Left ventricle myocardium inferior (tissue), 1 donor: ENCODE measurements at regions not wholly inside any gene's neighbourhood (a gene's known extent, or its start where the extent isn't known, plus 50 kb on each side); places are given as distances from the start of the nearest gene placed in this dataset.

Experiments
- DNase-seq: peaks from one replicate; pipeline ENCODE4 v3.0.0-alpha.2; 2020
- H3K27ac ChIP-seq: fragments of 200-600 bp; replicated peaks from 2 replicates; pipeline ENCODE4 v1.8.0; 2021
- H3K27me3 ChIP-seq: fragments of 200-600 bp; 2 replicates; pipeline ENCODE4 v1.8.0; 2021; ENCODE audit warnings: low read depth
- H3K36me3 ChIP-seq: fragments of 200-600 bp; 2 replicates; pipeline ENCODE4 v1.8.0; 2021
- H3K4me1 ChIP-seq: fragments of 200-600 bp; 2 replicates; pipeline ENCODE4 v1.8.0; 2021
- H3K4me3 ChIP-seq: fragments of 200-600 bp; 2 replicates; pipeline ENCODE4 v1.8.0; 2021; ENCODE audit warnings: mild to moderate bottlenecking, moderate library complexity
- H3K9me3 ChIP-seq: fragments of 200-600 bp; replicated peaks from 2 replicates; pipeline ENCODE4 v1.8.0; 2021
- CTCF ChIP-seq: fragments of 200-600 bp; IDR thresholded peaks from 2 replicates; pipeline ENCODE4 v1.8.0; 2021; ENCODE audit warnings: antibody characterized with exemption, mild to moderate bottlenecking, borderline replicate concordance
- intact Hi-C: fragments of 100-400 bp; cut with micrococcal nuclease; formaldehyde crosslinking; loops from one replicate; pipeline ENCODE4 v1.11.0; 2022
- donor health status: DM: no; HTN: yes; CAD: no; lungs with severe emphysema.

- no peaks in the 10 kb centered on the region for H3K9me3 ChIP-seq
- no peak overlapping the region for H3K27ac ChIP-seq
- H3K27me3 ChIP-seq = no peaks in the 10 kb centered on the region
- no peak for TF ChIP-seq CTCF
- DNase-seq = no peak
- H3K4me3 ChIP-seq = no peak overlapping the region
- intact Hi-C loops = no loop called here
- H3K4me1 ChIP-seq = peaks cover 30% of the 10 kb centered on the region
- H3K36me3 ChIP-seq = no peaks in the 10 kb centered on the region
Observed at GRCh38 chr1:67576474-67576873, 108.5 kb upstream of the GADD45A start.

- Histone ChIP-seq H3K27ac (no peak overlapping the region), H3K4me3 (no peak overlapping the region), H3K36me3 (no peaks in the 10 kb centered on the region), H3K9me3 (no peaks in the 10 kb centered on the region), H3K4me1 (peaks cover 19% of the 10 kb centered on the region), H3K27me3 (no peaks in the 10 kb centered on the region)
- no peak for TF ChIP-seq CTCF
- intact Hi-C loops = no loop called here
- DNase-seq = no peak
Observed at GRCh38 chr1:67577646-67578045, 107.4 kb upstream of the GADD45A start.

GRCh38 chr1:67578397-67579020 is 106.5 kb upstream of the GADD45A start:
- H3K4me1 ChIP-seq = peaks cover 19% of the 10 kb centered on the region
- intact Hi-C loops = no loop called here
- H3K27ac ChIP-seq = no peak overlapping the region
- no peaks in the 10 kb centered on the region for H3K9me3 ChIP-seq
- H3K4me3 ChIP-seq = no peak overlapping the region
- no peaks in the 10 kb centered on the region for H3K27me3 ChIP-seq
- no peak for DNase-seq
- no peak for TF ChIP-seq CTCF
- H3K36me3 ChIP-seq = no peaks in the 10 kb centered on the region

GRCh38 chr1:67579623-67580394 is 105.2 kb upstream of the GADD45A start:
- no peaks in the 10 kb centered on the region for H3K27me3 ChIP-seq
- H3K27ac ChIP-seq = no peak overlapping the region
- H3K9me3 ChIP-seq = no peaks in the 10 kb centered on the region
- no peaks in the 10 kb centered on the region for H3K36me3 ChIP-seq
- no peak overlapping the region for H3K4me3 ChIP-seq
- no peak for DNase-seq
- H3K4me1 ChIP-seq = peaks cover 22% of the 10 kb centered on the region
- TF ChIP-seq CTCF = no peak
- intact Hi-C loops = no loop called here

GRCh38 chr1:67580691-67581403 is 104.2 kb upstream of the GADD45A start:
- no peaks in the 10 kb centered on the region for H3K36me3 ChIP-seq
- H3K27ac ChIP-seq = no peak overlapping the region
- intact Hi-C loops = no loop called here
- no peak for DNase-seq
- no peak for TF ChIP-seq CTCF
- no peaks in the 10 kb centered on the region for H3K27me3 ChIP-seq
- no peak overlapping the region for H3K4me3 ChIP-seq
- peaks cover 28% of the 10 kb centered on the region for H3K4me1 ChIP-seq
- no peaks in the 10 kb centered on the region for H3K9me3 ChIP-seq
